ENCODE measurements at regions not wholly inside any gene's neighbourhood (a gene's known extent, or its start where the extent isn't known, plus 50 kb on each side); places are given as distances from the start of the nearest gene placed in this dataset.

- WGBS, 2 experiments (ENCODE audit: low coverage in 1 of 2, low lambda C conversion rate in 2 of 2, missing lambda C conversion rate in 2 of 2), result 38 to 41% methylated on average over 5 of the region's 5 CpGs
- no peak for DNase-seq
- peaks cover 3% of the 10 kb centered on the region; the same call in 1 of the 2 replicates for H3K4me1 ChIP-seq (ENCODE audit: insufficient read depth)
- no peaks in the 10 kb centered on the region for H3K27me3 ChIP-seq (replicated peaks; ENCODE audit: insufficient read depth)
- no peaks in the 10 kb centered on the region for H3K36me3 ChIP-seq (ENCODE audit: low read depth)
- H4K20me1 ChIP-seq (ENCODE audit: insufficient read depth), result no peaks in the 10 kb centered on the region
- H3F3A ChIP-seq (ENCODE audit: insufficient read depth), result no peaks in the 10 kb centered on the region
- no peak overlapping the region for H3K4me3 ChIP-seq
- H3K9ac ChIP-seq, result no peak overlapping the region
- peaks cover 6% of the 10 kb centered on the region for H3K9me3 ChIP-seq (ENCODE audit: low read depth)
- in situ Hi-C loops (cut with MboI), result no loop called here
- H3K27ac ChIP-seq, result no peak overlapping the region
- H2AFZ ChIP-seq, result no peak overlapping the region
- H3K9me2 ChIP-seq (ENCODE audit: insufficient read depth), result no peaks in the 10 kb centered on the region
- no peak for TF ChIP-seq EZH2 (IDR thresholded peaks at IDR 0.05; ENCODE audit: insufficient read depth, poor library complexity, severe bottlenecking)
- TF ChIP-seq EZH2phosphoT487 (IDR thresholded peaks at IDR 0.05; ENCODE audit: insufficient read depth, low read depth), result no peak
- H3K79me2 ChIP-seq (ENCODE audit: insufficient read depth), result no peaks in the 10 kb centered on the region
- no peak overlapping the region for H3K4me2 ChIP-seq (ENCODE audit: unreplicated experiment)
These were observed 797.3 kb downstream of the PLA2G4A start for GRCh38 chr1:187626056-187626455.

GRCh38 chr1:187627516-187627915 is 798.8 kb downstream of the PLA2G4A start:
- no peaks in the 10 kb centered on the region for H3K9me2 ChIP-seq (ENCODE audit: insufficient read depth)
- 65 to 69% methylated on average over 2 of the region's 2 CpGs for WGBS, 2 experiments (ENCODE audit: low coverage in 1 of 2, low lambda C conversion rate in 2 of 2, missing lambda C conversion rate in 2 of 2)
- no peaks in the 10 kb centered on the region for H3F3A ChIP-seq (ENCODE audit: insufficient read depth)
- H3K36me3 ChIP-seq (ENCODE audit: low read depth), result no peaks in the 10 kb centered on the region
- no peak overlapping the region for H3K27ac ChIP-seq
- no peak overlapping the region for H3K4me2 ChIP-seq (ENCODE audit: unreplicated experiment)
- in situ Hi-C loops (cut with MboI), result no loop called here
- no peaks in the 10 kb centered on the region for H3K27me3 ChIP-seq (replicated peaks; ENCODE audit: insufficient read depth)
- no peak overlapping the region for H3K4me3 ChIP-seq
- no peaks in the 10 kb centered on the region for H4K20me1 ChIP-seq (ENCODE audit: insufficient read depth)
- no peak overlapping the region for H3K9ac ChIP-seq
- H3K9me3 ChIP-seq (ENCODE audit: low read depth), result peaks cover 6% of the 10 kb centered on the region
- DNase-seq, result no peak
- H2AFZ ChIP-seq, result no peak overlapping the region
- H3K79me2 ChIP-seq (ENCODE audit: insufficient read depth), result no peaks in the 10 kb centered on the region
- H3K4me1 ChIP-seq (ENCODE audit: insufficient read depth), result peaks cover 3% of the 10 kb centered on the region; the same call in 1 of the 2 replicates
- TF ChIP-seq EZH2phosphoT487 (IDR thresholded peaks at IDR 0.05; ENCODE audit: insufficient read depth, low read depth), result no peak
- TF ChIP-seq EZH2 (IDR thresholded peaks at IDR 0.05; ENCODE audit: insufficient read depth, poor library complexity, severe bottlenecking), result no peak

- H3K9me2 ChIP-seq (ENCODE audit: insufficient read depth), result no peaks in the 10 kb centered on the region
- no peak overlapping the region for H3K9ac ChIP-seq
- no peak overlapping the region for H3K4me3 ChIP-seq
- no peaks in the 10 kb centered on the region for H3K79me2 ChIP-seq (ENCODE audit: insufficient read depth)
- H3K27ac ChIP-seq, result no peak overlapping the region
- peaks cover 6% of the 10 kb centered on the region for H3K9me3 ChIP-seq (ENCODE audit: low read depth)
- no peak overlapping the region for H3K4me2 ChIP-seq (ENCODE audit: unreplicated experiment)
- no peak for DNase-seq
- no peaks in the 10 kb centered on the region for H3K27me3 ChIP-seq (replicated peaks; ENCODE audit: insufficient read depth)
- H2AFZ ChIP-seq, result no peak overlapping the region
- peaks cover 3% of the 10 kb centered on the region; the same call in 1 of the 2 replicates for H3K4me1 ChIP-seq (ENCODE audit: insufficient read depth)
- H3F3A ChIP-seq (ENCODE audit: insufficient read depth), result no peaks in the 10 kb centered on the region
- in situ Hi-C loops (cut with MboI), result no loop called here
- no peaks in the 10 kb centered on the region for H4K20me1 ChIP-seq (ENCODE audit: insufficient read depth)
- H3K36me3 ChIP-seq (ENCODE audit: low read depth), result no peaks in the 10 kb centered on the region
- TF ChIP-seq EZH2 (IDR thresholded peaks at IDR 0.05; ENCODE audit: insufficient read depth, poor library complexity, severe bottlenecking) (no peak), EZH2phosphoT487 (IDR thresholded peaks at IDR 0.05; ENCODE audit: insufficient read depth, low read depth) (no peak)
These were observed 800.3 kb downstream of the PLA2G4A start for GRCh38 chr1:187629075-187629474.

- no peak overlapping the region for H3K27ac ChIP-seq
- H3F3A ChIP-seq (ENCODE audit: insufficient read depth), result no peaks in the 10 kb centered on the region
- no peaks in the 10 kb centered on the region for H3K4me1 ChIP-seq (ENCODE audit: insufficient read depth)
- peaks cover 6% of the 10 kb centered on the region for H3K9me3 ChIP-seq (ENCODE audit: low read depth)
- no peak overlapping the region for H2AFZ ChIP-seq
- in situ Hi-C loops (cut with MboI), result no loop called here
- no peak overlapping the region for H3K9ac ChIP-seq
- TF ChIP-seq EZH2 (IDR thresholded peaks at IDR 0.05; ENCODE audit: insufficient read depth, poor library complexity, severe bottlenecking), result no peak
- TF ChIP-seq EZH2phosphoT487 (IDR thresholded peaks at IDR 0.05; ENCODE audit: insufficient read depth, low read depth), result no peak
- H3K9me2 ChIP-seq (ENCODE audit: insufficient read depth), result no peaks in the 10 kb centered on the region
- no peaks in the 10 kb centered on the region for H3K36me3 ChIP-seq (ENCODE audit: low read depth)
- no peaks in the 10 kb centered on the region for H4K20me1 ChIP-seq (ENCODE audit: insufficient read depth)
- WGBS, 2 experiments (ENCODE audit: low coverage in 1 of 2, low lambda C conversion rate in 2 of 2, missing lambda C conversion rate in 2 of 2), result 59 to 60% methylated on average over 13 of the region's 13 CpGs
- DNase-seq, result no peak
- no peak overlapping the region for H3K4me2 ChIP-seq (ENCODE audit: unreplicated experiment)
- H3K27me3 ChIP-seq (replicated peaks; ENCODE audit: insufficient read depth), result no peaks in the 10 kb centered on the region
- no peak overlapping the region for H3K4me3 ChIP-seq
- no peaks in the 10 kb centered on the region for H3K79me2 ChIP-seq (ENCODE audit: insufficient read depth)
These were observed 802.1 kb downstream of the PLA2G4A start for GRCh38 chr1:187630653-187631380.

- H3K27me3 ChIP-seq (replicated peaks; ENCODE audit: insufficient read depth), result no peaks in the 10 kb centered on the region
- H3K9me2 ChIP-seq (ENCODE audit: insufficient read depth), result no peaks in the 10 kb centered on the region
- no peak overlapping the region for H3K27ac ChIP-seq
- in situ Hi-C loops (cut with MboI), result no loop called here
- WGBS, 2 experiments (ENCODE audit: low coverage in 1 of 2, low lambda C conversion rate in 2 of 2, missing lambda C conversion rate in 2 of 2), result 42 to 46% methylated on average over 5 of the region's 5 CpGs
- no peak overlapping the region for H2AFZ ChIP-seq
- no peak for DNase-seq
- peaks cover 6% of the 10 kb centered on the region for H3K9me3 ChIP-seq (ENCODE audit: low read depth)
- no peaks in the 10 kb centered on the region for H4K20me1 ChIP-seq (ENCODE audit: insufficient read depth)
- H3K9ac ChIP-seq, result no peak overlapping the region
- TF ChIP-seq EZH2phosphoT487 (IDR thresholded peaks at IDR 0.05; ENCODE audit: insufficient read depth, low read depth), result no peak
- no peak for TF ChIP-seq EZH2 (IDR thresholded peaks at IDR 0.05; ENCODE audit: insufficient read depth, poor library complexity, severe bottlenecking)
- no peaks in the 10 kb centered on the region for H3K79me2 ChIP-seq (ENCODE audit: insufficient read depth)
- H3K4me1 ChIP-seq (ENCODE audit: insufficient read depth), result no peaks in the 10 kb centered on the region
- H3F3A ChIP-seq (ENCODE audit: insufficient read depth), result no peaks in the 10 kb centered on the region
- H3K4me2 ChIP-seq (ENCODE audit: unreplicated experiment), result no peak overlapping the region
- no peaks in the 10 kb centered on the region for H3K36me3 ChIP-seq (ENCODE audit: low read depth)
- no peak overlapping the region for H3K4me3 ChIP-seq
These were observed 802.6 kb downstream of the PLA2G4A start for GRCh38 chr1:187631381-187631675.
